ENCODE measurements at regions not wholly inside any gene's neighbourhood (a gene's known extent, or its start where the extent isn't known, plus 50 kb on each side); places are given as distances from the start of the nearest gene placed in this dataset.
"Not testable (repeated sequence)": the region's sequence is repeated elsewhere in the genome, so short reads cannot be mapped to it uniquely, and the experiment has no call there.

GRCh38 chr7:37550872-37551271, 102.2 kb upstream of the ELMO1 start:
- intact Hi-C loops (cut with micrococcal nuclease), result no loop called here
- POLR2A ChIA-PET, result no interaction called here
- Mint-ChIP-seq H3K4me3 (no peak overlapping the region), H3K27me3 (peaks cover 4% of the 10 kb centered on the region), H3K4me1 (ENCODE audit: low read depth) (no peaks in the 10 kb centered on the region), H3K9me3 (no peaks in the 10 kb centered on the region), H3K27ac (no peak overlapping the region), H3K36me3 (no peaks in the 10 kb centered on the region)
- no peak for DNase-seq
- CTCF ChIA-PET, result no interaction called here

GRCh38 chr7:37552030-37552429, 103.4 kb upstream of the ELMO1 start:
- CTCF ChIA-PET, result no interaction called here
- H3K9me3 Mint-ChIP-seq, result no peaks in the 10 kb centered on the region
- no peak overlapping the region for H3K4me3 Mint-ChIP-seq
- no peak for DNase-seq
- H3K27ac Mint-ChIP-seq, result no peak overlapping the region
- no peaks in the 10 kb centered on the region for H3K4me1 Mint-ChIP-seq (ENCODE audit: low read depth)
- no peaks in the 10 kb centered on the region for H3K36me3 Mint-ChIP-seq
- intact Hi-C loops (cut with micrococcal nuclease), result no loop called here
- peaks cover 4% of the 10 kb centered on the region for H3K27me3 Mint-ChIP-seq
- POLR2A ChIA-PET, result no interaction called here

GRCh38 chr7:37552439-37552838, 103.8 kb upstream of the ELMO1 start:
- H3K36me3 Mint-ChIP-seq; H3K4me3 Mint-ChIP-seq; intact Hi-C loops (cut with micrococcal nuclease); POLR2A ChIA-PET; DNase-seq; H3K9me3 Mint-ChIP-seq; H3K27me3 Mint-ChIP-seq; H3K4me1 Mint-ChIP-seq (ENCODE audit: low read depth); H3K27ac Mint-ChIP-seq; CTCF ChIA-PET: not testable (repeated sequence)

GRCh38 chr7:37555528-37555927, 106.9 kb upstream of the ELMO1 start:
- ChIA-PET POLR2A (interaction anchor here (0.6 kb wide), 1 partner anchor 183 kb away, joined by 5 read pairs; no protein-coding TSS in a partner anchor), CTCF (no interaction called here)
- H3K4me1 Mint-ChIP-seq (ENCODE audit: low read depth), result no peaks in the 10 kb centered on the region
- intact Hi-C loops (cut with micrococcal nuclease), result no loop called here
- H3K27me3 Mint-ChIP-seq, result peaks cover 4% of the 10 kb centered on the region
- no peak for DNase-seq
- no peaks in the 10 kb centered on the region for H3K36me3 Mint-ChIP-seq
- H3K4me3 Mint-ChIP-seq, result no peak overlapping the region
- H3K27ac Mint-ChIP-seq, result no peak overlapping the region
- H3K9me3 Mint-ChIP-seq, result no peaks in the 10 kb centered on the region

GRCh38 chr7:37557571-37558209, 109.0 kb upstream of the ELMO1 start:
- Mint-ChIP-seq H3K27me3 (peaks cover 2% of the 10 kb centered on the region), H3K9me3 (no peaks in the 10 kb centered on the region), H3K36me3 (no peaks in the 10 kb centered on the region), H3K27ac (no peak overlapping the region), H3K4me1 (ENCODE audit: low read depth) (no peaks in the 10 kb centered on the region), H3K4me3 (no peak overlapping the region)
- intact Hi-C loops (cut with micrococcal nuclease), result no loop called here
- no peak for DNase-seq
- CTCF ChIA-PET, result no interaction called here
- POLR2A ChIA-PET, result no interaction called here

GRCh38 chr7:37558320-37559096, 109.8 kb upstream of the ELMO1 start:
- no peaks in the 10 kb centered on the region for H3K4me1 Mint-ChIP-seq (ENCODE audit: low read depth)
- no peaks in the 10 kb centered on the region for H3K9me3 Mint-ChIP-seq
- H3K27me3 Mint-ChIP-seq, result peaks cover 2% of the 10 kb centered on the region
- no peak overlapping the region for H3K27ac Mint-ChIP-seq
- DNase-seq, result no peak
- intact Hi-C loops (cut with micrococcal nuclease), result no loop called here
- ChIA-PET POLR2A (no interaction called here), CTCF (no interaction called here)
- no peak overlapping the region for H3K4me3 Mint-ChIP-seq
- H3K36me3 Mint-ChIP-seq, result no peaks in the 10 kb centered on the region

GRCh38 chr7:37570145-37570544, 113.4 kb upstream of the GPR141 start:
- peaks cover 24% of the 10 kb centered on the region for H3K27me3 Mint-ChIP-seq
- H3K36me3 Mint-ChIP-seq, result no peaks in the 10 kb centered on the region
- intact Hi-C loops (cut with micrococcal nuclease), result no loop called here
- H3K27ac Mint-ChIP-seq, result no peak overlapping the region
- no peak for DNase-seq
- ChIA-PET CTCF (no interaction called here), POLR2A (no interaction called here)
- H3K4me3 Mint-ChIP-seq, result no peak overlapping the region
- no peaks in the 10 kb centered on the region for H3K4me1 Mint-ChIP-seq (ENCODE audit: low read depth)
- no peaks in the 10 kb centered on the region for H3K9me3 Mint-ChIP-seq

- no peaks in the 10 kb centered on the region for H3K36me3 Mint-ChIP-seq
- ChIA-PET POLR2A (no interaction called here), CTCF (no interaction called here)
- H3K4me1 Mint-ChIP-seq (ENCODE audit: low read depth), result no peaks in the 10 kb centered on the region
- no peak overlapping the region for H3K27ac Mint-ChIP-seq
- no peak for DNase-seq
- H3K27me3 Mint-ChIP-seq, result peaks cover 23% of the 10 kb centered on the region
- intact Hi-C loops (cut with micrococcal nuclease), result no loop called here
- no peak overlapping the region for H3K4me3 Mint-ChIP-seq
- no peaks in the 10 kb centered on the region for H3K9me3 Mint-ChIP-seq
Observed at GRCh38 chr7:37571806-37572205, 111.8 kb upstream of the GPR141 start.

GRCh38 chr7:37577412-37577811, 106.2 kb upstream of the GPR141 start:
- CTCF ChIA-PET, result no interaction called here
- Mint-ChIP-seq H3K4me1 (ENCODE audit: low read depth) (no peaks in the 10 kb centered on the region), H3K9me3 (no peaks in the 10 kb centered on the region), H3K27me3 (peaks cover 9% of the 10 kb centered on the region), H3K36me3 (no peaks in the 10 kb centered on the region), H3K27ac (no peak overlapping the region), H3K4me3 (no peak overlapping the region)
- intact Hi-C loops (cut with micrococcal nuclease), result no loop called here
- POLR2A ChIA-PET, result no interaction called here
- DNase-seq, result no peak

GRCh38 chr7:37577901-37578300, 105.7 kb upstream of the GPR141 start:
- no peaks in the 10 kb centered on the region for H3K9me3 Mint-ChIP-seq
- POLR2A ChIA-PET, result no interaction called here
- H3K27me3 Mint-ChIP-seq, result peaks cover 9% of the 10 kb centered on the region
- no peaks in the 10 kb centered on the region for H3K4me1 Mint-ChIP-seq (ENCODE audit: low read depth)
- no peak overlapping the region for H3K4me3 Mint-ChIP-seq
- no peaks in the 10 kb centered on the region for H3K36me3 Mint-ChIP-seq
- intact Hi-C loops (cut with micrococcal nuclease), result no loop called here
- DNase-seq, result no peak
- H3K27ac Mint-ChIP-seq, result no peak overlapping the region
- CTCF ChIA-PET, result no interaction called here

GRCh38 chr7:37578350-37578749, 105.2 kb upstream of the GPR141 start:
- Mint-ChIP-seq H3K27me3 (peaks cover 9% of the 10 kb centered on the region), H3K4me1 (ENCODE audit: low read depth) (no peaks in the 10 kb centered on the region), H3K9me3 (no peaks in the 10 kb centered on the region), H3K4me3 (no peak overlapping the region), H3K36me3 (no peaks in the 10 kb centered on the region), H3K27ac (no peak overlapping the region)
- ChIA-PET POLR2A (no interaction called here), CTCF (interaction anchor here (0.6 kb wide), 1 partner anchor 396 kb away, joined by 6 read pairs; no protein-coding TSS in a partner anchor)
- intact Hi-C loops (cut with micrococcal nuclease), result no loop called here
- DNase-seq, result no peak

- Mint-ChIP-seq H3K4me1 (ENCODE audit: low read depth) (no peaks in the 10 kb centered on the region), H3K27ac (no peak overlapping the region), H3K9me3 (no peaks in the 10 kb centered on the region), H3K27me3 (peaks cover 13% of the 10 kb centered on the region), H3K4me3 (no peak overlapping the region), H3K36me3 (no peaks in the 10 kb centered on the region)
- intact Hi-C loops (cut with micrococcal nuclease), result no loop called here
- ChIA-PET CTCF (no interaction called here), POLR2A (no interaction called here)
- DNase-seq, result no peak
Observed at GRCh38 chr7:37580376-37580775, 103.2 kb upstream of the GPR141 start.
